Glutamatergic neuron (in vitro differentiated cells): ENCODE measurements at regions not wholly inside any gene's neighbourhood (a gene's known extent, or its start where the extent isn't known, plus 50 kb on each side); places are given as distances from the start of the nearest gene placed in this dataset.

Experiments used
- DNase-seq: peaks from one replicate; pipeline ENCODE4 v3.0.0; 2022
- H3K27ac Mint-ChIP-seq: one replicate; pipeline ENCODE4 v1.8.0; 2020; ENCODE audit warnings: mild to moderate bottlenecking, mixed read lengths, inconsistent platforms; ENCODE audit not compliant: unreplicated experiment
- H3K27me3 Mint-ChIP-seq: one replicate; pipeline ENCODE4 v1.8.0; 2020; ENCODE audit warnings: mild to moderate bottlenecking, moderate library complexity, mixed read lengths, inconsistent platforms; ENCODE audit not compliant: unreplicated experiment
- H3K36me3 Mint-ChIP-seq: one replicate; pipeline ENCODE4 v1.8.0; 2020; ENCODE audit warnings: mild to moderate bottlenecking, mixed read lengths, inconsistent platforms; ENCODE audit not compliant: unreplicated experiment
- H3K4me1 Mint-ChIP-seq: one replicate; pipeline ENCODE4 v1.8.0; 2020; ENCODE audit warnings: mild to moderate bottlenecking, low read depth, mixed read lengths, inconsistent platforms; ENCODE audit not compliant: unreplicated experiment
- H3K4me3 Mint-ChIP-seq: one replicate; pipeline ENCODE4 v1.8.0; 2020; ENCODE audit warnings: mild to moderate bottlenecking, mixed read lengths, inconsistent platforms; ENCODE audit not compliant: unreplicated experiment
- H3K9me3 Mint-ChIP-seq: one replicate; pipeline ENCODE4 v1.8.0; 2020; ENCODE audit warnings: mild to moderate bottlenecking, moderate library complexity, mixed read lengths, inconsistent platforms; ENCODE audit not compliant: unreplicated experiment
- TF ChIP-seq, protein P1 (sequence below): fragments of 200-600 bp; sonication (generic); IDR thresholded peaks from one replicate; pipeline ENCODE4 v1.5.0; 2021; ENCODE audit not compliant: partially characterized antibody, unreplicated experiment

DNA sequence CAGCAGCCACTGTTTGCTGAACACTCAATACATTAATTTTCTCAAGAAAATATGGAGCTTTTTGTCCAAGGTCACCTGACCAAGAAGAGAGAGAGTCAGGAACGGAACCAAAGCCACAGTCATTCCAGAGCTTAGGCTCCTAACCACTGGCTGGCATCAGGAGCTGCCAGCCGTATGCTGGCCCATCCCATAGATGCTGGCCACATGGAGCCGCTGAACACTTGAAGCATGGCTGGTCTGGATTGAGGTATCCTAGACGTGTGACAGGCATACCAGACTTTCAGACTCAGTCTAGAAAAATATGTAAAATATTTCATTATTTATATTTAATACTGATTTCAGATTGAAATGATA is 458.7 kb downstream of the MATN1 start:
- H3K4me1 Mint-ChIP-seq: no peaks in the 10 kb centered on the region
- TF ChIP-seq, protein P1, sequence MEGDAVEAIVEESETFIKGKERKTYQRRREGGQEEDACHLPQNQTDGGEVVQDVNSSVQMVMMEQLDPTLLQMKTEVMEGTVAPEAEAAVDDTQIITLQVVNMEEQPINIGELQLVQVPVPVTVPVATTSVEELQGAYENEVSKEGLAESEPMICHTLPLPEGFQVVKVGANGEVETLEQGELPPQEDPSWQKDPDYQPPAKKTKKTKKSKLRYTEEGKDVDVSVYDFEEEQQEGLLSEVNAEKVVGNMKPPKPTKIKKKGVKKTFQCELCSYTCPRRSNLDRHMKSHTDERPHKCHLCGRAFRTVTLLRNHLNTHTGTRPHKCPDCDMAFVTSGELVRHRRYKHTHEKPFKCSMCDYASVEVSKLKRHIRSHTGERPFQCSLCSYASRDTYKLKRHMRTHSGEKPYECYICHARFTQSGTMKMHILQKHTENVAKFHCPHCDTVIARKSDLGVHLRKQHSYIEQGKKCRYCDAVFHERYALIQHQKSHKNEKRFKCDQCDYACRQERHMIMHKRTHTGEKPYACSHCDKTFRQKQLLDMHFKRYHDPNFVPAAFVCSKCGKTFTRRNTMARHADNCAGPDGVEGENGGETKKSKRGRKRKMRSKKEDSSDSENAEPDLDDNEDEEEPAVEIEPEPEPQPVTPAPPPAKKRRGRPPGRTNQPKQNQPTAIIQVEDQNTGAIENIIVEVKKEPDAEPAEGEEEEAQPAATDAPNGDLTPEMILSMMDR: no peak
- H3K4me3 Mint-ChIP-seq: no peak overlapping the region
- H3K27ac Mint-ChIP-seq: no peak overlapping the region
- peaks cover 6% of the 10 kb centered on the region for H3K36me3 Mint-ChIP-seq
- H3K9me3 Mint-ChIP-seq: peaks cover 2% of the 10 kb centered on the region
- peak; percentile 3 for DNase-seq
- peaks cover 7% of the 10 kb centered on the region for H3K27me3 Mint-ChIP-seq

GRCh38 chr1:30263888-30264671 is 459.3 kb downstream of the MATN1 start:
- peak; percentile 9 for DNase-seq
- no peaks in the 10 kb centered on the region for H3K4me1 Mint-ChIP-seq
- peaks cover 6% of the 10 kb centered on the region for H3K27me3 Mint-ChIP-seq
- H3K36me3 Mint-ChIP-seq: peaks cover 6% of the 10 kb centered on the region
- TF ChIP-seq, protein P1: no peak
- H3K4me3 Mint-ChIP-seq: no peak overlapping the region
- no peak overlapping the region for H3K27ac Mint-ChIP-seq
- H3K9me3 Mint-ChIP-seq: peaks cover 2% of the 10 kb centered on the region

- TF ChIP-seq, protein P1: no peak
- Mint-ChIP-seq H3K36me3 (peaks cover 6% of the 10 kb centered on the region), H3K27ac (no peak overlapping the region), H3K4me1 (no peaks in the 10 kb centered on the region), H3K4me3 (no peak overlapping the region), H3K27me3 (peaks cover 3% of the 10 kb centered on the region), H3K9me3 (peaks cover 2% of the 10 kb centered on the region)
- DNase-seq: peak; percentile 0
Observed at GRCh38 chr1:30263405-30263804, 460.0 kb downstream of the MATN1 start.

- Mint-ChIP-seq H3K4me1 (no peaks in the 10 kb centered on the region), H3K27me3 (peaks cover 3% of the 10 kb centered on the region), H3K4me3 (no peak overlapping the region), H3K27ac (no peak overlapping the region), H3K36me3 (peaks cover 6% of the 10 kb centered on the region), H3K9me3 (peaks cover 2% of the 10 kb centered on the region)
- peak; percentile 3 for DNase-seq
- TF ChIP-seq, protein P1: no peak
Observed at GRCh38 chr1:30262158-30262557, 461.2 kb downstream of the MATN1 start.

DNA sequence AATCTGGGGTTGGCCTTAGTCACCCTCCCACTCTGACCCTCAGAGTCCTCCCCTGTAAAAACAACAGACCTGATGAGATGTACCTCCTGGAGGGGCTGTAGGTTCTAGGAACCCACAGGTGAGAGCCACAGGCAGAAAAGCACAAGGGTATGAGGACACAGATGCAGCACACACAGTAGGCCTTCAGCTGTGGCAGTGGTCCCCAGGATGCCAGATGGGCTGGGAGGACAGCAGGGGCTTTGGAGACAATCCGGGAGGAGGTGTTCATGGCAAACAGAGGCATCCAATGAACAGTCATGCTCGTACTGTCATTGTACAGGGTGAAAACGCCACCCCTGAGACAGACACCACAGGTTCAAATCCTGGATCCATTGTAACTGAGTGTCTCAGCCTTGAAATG is 463.1 kb downstream of the MATN1 start:
- H3K36me3 Mint-ChIP-seq: peaks cover 6% of the 10 kb centered on the region
- H3K9me3 Mint-ChIP-seq: peaks cover 2% of the 10 kb centered on the region
- no peak for DNase-seq
- no peak overlapping the region for H3K27ac Mint-ChIP-seq
- H3K27me3 Mint-ChIP-seq: no peaks in the 10 kb centered on the region
- TF ChIP-seq, protein P1: no peak
- H3K4me1 Mint-ChIP-seq: no peaks in the 10 kb centered on the region
- no peak overlapping the region for H3K4me3 Mint-ChIP-seq
